Keratinocyte (primary cell): ENCODE measurements at regions not wholly inside any gene's neighbourhood (a gene's known extent, or its start where the extent isn't known, plus 50 kb on each side); places are given as distances from the start of the nearest gene placed in this dataset.
A peak's percentile ranks its signal among the peaks of the same experiment; 100 is the strongest.

Experiments
- DNase-seq: peaks from one replicate; pipeline ENCODE4 v3.0.0-alpha.2; 2011; ENCODE audit warnings: low read depth, missing footprints, low spot score
- FAIRE-seq: peaks from 2 replicates; lab custom pipeline; 2011; peaks lifted over from hg19 to GRCh38; lab: Jason Lieb, UNC
- H2AFZ ChIP-seq: 2 replicates; pipeline ENCODE4 v1.6.0; 2012; ENCODE audit warnings: low read length, control low read depth, inconsistent platforms; ENCODE audit not compliant: control insufficient read depth
- H3K27ac ChIP-seq: 2 replicates; pipeline ENCODE4 v1.5.1; 2011; ENCODE audit warnings: low read length; ENCODE audit not compliant: control insufficient read depth, insufficient read depth
- H3K27me3 ChIP-seq: 3 replicates; pipeline ENCODE4 v1.6.0; 2011; ENCODE audit warnings: low read length; ENCODE audit not compliant: control insufficient read depth, insufficient read depth; ENCODE audit errors: extremely low read depth
- H3K36me3 ChIP-seq, 2 experiments: 2 replicates in 1 of 2; 3 replicates in 1 of 2; pipeline ENCODE4 v1.5.1; 2011; ENCODE audit warnings: low read length in 2 of 2, mild to moderate bottlenecking in 1 of 2; ENCODE audit not compliant: control insufficient read depth in 2 of 2, insufficient read depth in 2 of 2; ENCODE audit errors: extremely low read depth in 1 of 2
- H3K4me1 ChIP-seq: 3 replicates; pipeline ENCODE4 v1.5.1; 2011; ENCODE audit warnings: low read length; ENCODE audit not compliant: control insufficient read depth, insufficient read depth; ENCODE audit errors: extremely low read depth
- H3K4me2 ChIP-seq: 3 replicates; pipeline ENCODE4 v1.6.0; 2011; ENCODE audit warnings: low read depth, low read length; ENCODE audit not compliant: control insufficient read depth, insufficient read depth; ENCODE audit errors: extremely low read depth
- H3K4me3 ChIP-seq, 3 experiments: fragments of 200-600 bp in 1 of 3; sonication (generic) in 1 of 3; 2 replicates in 2 of 3; 3 replicates in 1 of 3; pipeline ENCODE4 v1.5.1; 2011 to 2016; ENCODE audit warnings: low read length in 3 of 3, mild to moderate bottlenecking in 3 of 3, control low read depth in 2 of 3, inconsistent platforms in 1 of 3, low read depth in 1 of 3, mixed read lengths in 1 of 3, mixed run types in 1 of 3, moderate library complexity in 1 of 3; ENCODE audit not compliant: control insufficient read depth in 2 of 3, insufficient read depth in 2 of 3; ENCODE audit errors: extremely low read depth in 1 of 3
- H3K79me2 ChIP-seq: 2 replicates; pipeline ENCODE4 v1.6.0; 2012; ENCODE audit warnings: low read length; ENCODE audit not compliant: control insufficient read depth, insufficient read depth
- H3K9ac ChIP-seq: 3 replicates; pipeline ENCODE4 v1.6.0; 2011; ENCODE audit warnings: low read length; ENCODE audit not compliant: control insufficient read depth, insufficient read depth; ENCODE audit errors: extremely low read depth
- H3K9me1 ChIP-seq: 3 replicates; pipeline ENCODE4 v1.6.0; 2011; ENCODE audit warnings: low read length; ENCODE audit not compliant: control insufficient read depth, insufficient read depth; ENCODE audit errors: extremely low read depth
- H3K9me3 ChIP-seq: 2 replicates; pipeline ENCODE4 v1.5.1; 2012; ENCODE audit warnings: low read depth, low read length; ENCODE audit not compliant: control insufficient read depth
- H4K20me1 ChIP-seq: 3 replicates; pipeline ENCODE4 v1.6.0; 2011; ENCODE audit warnings: low read length; ENCODE audit not compliant: control insufficient read depth, insufficient read depth; ENCODE audit errors: extremely low read depth
- CTCF ChIP-seq, 3 experiments: IDR thresholded peaks in 1 of 3; conservative IDR thresholded peaks in 1 of 3; optimal IDR thresholded peaks in 1 of 3; 2 replicates in 2 of 3; 3 replicates in 1 of 3; pipeline versions ENCODE3 to v1.5.1; 2011; ENCODE audit warnings: low read length in 3 of 3, mild to moderate bottlenecking in 3 of 3, moderate library complexity in 2 of 3, control low read depth in 1 of 3, inconsistent platforms in 1 of 3; ENCODE audit not compliant: insufficient read depth in 2 of 3; ENCODE audit errors: extremely low read depth in 1 of 3
- EZH2 ChIP-seq: IDR thresholded peaks from one replicate; pipeline ENCODE4 v1.6.1; 2012; ENCODE audit warnings: inconsistent platforms, mild to moderate bottlenecking, low read length, moderate library complexity
- dilution Hi-C: fragments of 300-500 bp; cut with MboI; formaldehyde crosslinking; loops from one replicate; pipeline ENCODE4 v1.7.0; 2020; ENCODE audit warnings: low sequenced_read_pairs; ENCODE audit not compliant: extremely low pct_ligation_motif_present

DNA sequence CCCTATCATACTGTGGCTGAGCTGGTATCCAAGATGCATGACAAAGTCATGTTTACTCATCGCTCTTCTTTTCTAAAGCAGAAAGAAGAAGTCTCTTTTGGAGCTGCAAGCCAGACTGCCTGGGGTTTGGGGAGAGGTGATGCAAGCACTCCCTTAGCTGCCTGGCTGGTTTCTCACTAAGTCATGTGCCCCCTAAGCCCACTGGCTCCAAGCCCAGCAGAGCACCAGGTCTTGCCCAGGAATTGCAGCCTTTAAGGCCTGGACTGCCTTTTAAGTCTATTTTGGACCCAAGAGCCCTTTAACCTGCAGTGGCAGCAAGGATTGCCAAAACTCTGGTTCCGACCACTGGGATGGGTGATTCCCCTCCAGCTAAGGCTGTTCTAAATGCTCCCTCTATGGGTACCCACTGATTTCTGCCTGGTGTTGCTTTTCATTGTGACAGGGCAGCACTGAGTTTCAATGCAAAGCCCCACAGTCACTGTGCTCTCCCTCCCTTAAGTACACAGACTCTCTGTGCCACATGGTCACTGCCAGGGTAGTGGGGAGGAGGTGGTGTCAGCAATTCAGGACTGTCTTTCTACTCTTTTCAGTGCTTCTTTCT is 548.6 kb downstream of the TLL1 start:
- Histone ChIP-seq H3K9ac (no peak overlapping the region), H3K79me2 (no peaks in the 10 kb centered on the region), H2AFZ (no peak overlapping the region), H4K20me1 (no peaks in the 10 kb centered on the region), H3K9me1 (no peaks in the 10 kb centered on the region), H3K36me3 (no peaks in the 10 kb centered on the region), H3K9me3 (no peaks in the 10 kb centered on the region), H3K27ac (no peak overlapping the region), H3K27me3 (no peaks in the 10 kb centered on the region), H3K4me1 (no peaks in the 10 kb centered on the region), H3K4me3 (no peak overlapping the region), H3K4me2 (no peak overlapping the region)
- no peak for DNase-seq
- no peak for TF ChIP-seq CTCF (optimal IDR thresholded peaks at IDR 0.05 in 1 of 3, IDR thresholded peaks at IDR 0.05 in 1 of 3, conservative IDR thresholded peaks at IDR 0.05 in 1 of 3; ENCODE audit: extremely low read depth in 1 of 3, insufficient read depth in 2 of 3, low read length in 3 of 3)
- TF ChIP-seq EZH2: no peak
- dilution Hi-C loops: no loop called here
- no peak for FAIRE-seq

DNA sequence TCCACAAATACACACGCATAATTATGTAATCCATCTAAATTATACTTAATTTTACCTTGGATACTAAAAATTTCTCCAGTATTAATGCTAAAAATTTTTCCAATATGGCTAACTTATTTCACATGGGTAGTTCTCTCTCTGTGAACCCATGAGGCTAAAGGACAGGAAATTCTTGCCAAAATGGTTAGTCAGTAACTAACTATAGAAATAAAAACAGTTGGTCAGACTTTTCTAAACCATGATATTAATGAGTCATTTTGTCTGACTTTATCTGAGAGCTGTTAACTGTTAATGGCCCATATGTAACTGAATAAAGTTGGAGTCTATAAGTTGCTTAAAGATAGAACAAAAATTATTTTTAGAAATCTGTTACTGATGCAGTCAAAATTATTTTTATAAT is 549.4 kb downstream of the TLL1 start:
- no peaks in the 10 kb centered on the region for H3K9me3 ChIP-seq
- dilution Hi-C loops: no loop called here
- no peak overlapping the region for H3K9ac ChIP-seq
- H3K27me3 ChIP-seq: no peaks in the 10 kb centered on the region
- H3K4me1 ChIP-seq: no peaks in the 10 kb centered on the region
- H3K4me3 ChIP-seq: no peak overlapping the region
- peak; percentile 5 for DNase-seq
- FAIRE-seq: no peak
- no peak overlapping the region for H2AFZ ChIP-seq
- no peak overlapping the region for H3K4me2 ChIP-seq
- no peaks in the 10 kb centered on the region for H4K20me1 ChIP-seq
- H3K27ac ChIP-seq: no peak overlapping the region
- TF ChIP-seq EZH2: no peak
- no peak for TF ChIP-seq CTCF (optimal IDR thresholded peaks at IDR 0.05 in 1 of 3, IDR thresholded peaks at IDR 0.05 in 1 of 3, conservative IDR thresholded peaks at IDR 0.05 in 1 of 3; ENCODE audit: extremely low read depth in 1 of 3, insufficient read depth in 2 of 3, low read length in 3 of 3)
- no peaks in the 10 kb centered on the region for H3K79me2 ChIP-seq
- no peaks in the 10 kb centered on the region for H3K36me3 ChIP-seq
- no peaks in the 10 kb centered on the region for H3K9me1 ChIP-seq
